ENCODE measurements at regions not wholly inside any gene's neighbourhood (a gene's known extent, or its start where the extent isn't known, plus 50 kb on each side); places are given as distances from the start of the nearest gene placed in this dataset.
"Not testable (repeated sequence)": the region's sequence is repeated elsewhere in the genome, so short reads cannot be mapped to it uniquely, and the experiment has no call there.

DNA sequence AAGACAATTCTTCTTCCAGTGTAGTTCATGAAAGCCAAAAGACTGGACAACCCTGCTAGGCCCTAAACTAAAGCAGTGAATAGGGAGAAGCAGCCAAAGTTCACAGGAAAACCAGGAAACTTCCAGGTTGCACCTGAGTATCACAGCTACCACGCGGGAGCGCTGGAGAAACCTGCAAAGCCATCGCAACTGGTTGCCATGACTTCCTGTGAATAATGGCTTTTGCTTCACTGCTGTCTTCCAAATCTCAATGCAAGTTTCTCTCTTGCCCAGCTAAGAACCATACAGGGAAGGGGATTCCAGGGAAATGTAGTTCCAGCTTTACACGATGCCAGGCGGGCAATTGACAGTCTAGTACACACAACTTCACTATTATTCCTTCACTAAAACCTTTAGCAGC, 114.1 kb downstream of the GXYLT1 start:
- Histone ChIP-seq H3K4me1 (ENCODE audit: control insufficient read depth, insufficient read depth, low read length) (no peaks in the 10 kb centered on the region), H3K27me3 (ENCODE audit: control insufficient read depth, insufficient read depth, low read length) (no peaks in the 10 kb centered on the region), H3K9me3 (ENCODE audit: control insufficient read depth, low read depth, low read length) (no peaks in the 10 kb centered on the region), H3K4me3 (ENCODE audit: low read length) (no peak overlapping the region), H3K36me3 (ENCODE audit: control insufficient read depth, insufficient read depth, low read length) (no peaks in the 10 kb centered on the region), H3K27ac (ENCODE audit: low read length) (no peak overlapping the region)
- DNase-seq = no peak
- WGBS (ENCODE audit: insufficient coverage, low lambda C conversion rate) = no CpG with 5 or more reads among the region's 6 CpGs

DNA sequence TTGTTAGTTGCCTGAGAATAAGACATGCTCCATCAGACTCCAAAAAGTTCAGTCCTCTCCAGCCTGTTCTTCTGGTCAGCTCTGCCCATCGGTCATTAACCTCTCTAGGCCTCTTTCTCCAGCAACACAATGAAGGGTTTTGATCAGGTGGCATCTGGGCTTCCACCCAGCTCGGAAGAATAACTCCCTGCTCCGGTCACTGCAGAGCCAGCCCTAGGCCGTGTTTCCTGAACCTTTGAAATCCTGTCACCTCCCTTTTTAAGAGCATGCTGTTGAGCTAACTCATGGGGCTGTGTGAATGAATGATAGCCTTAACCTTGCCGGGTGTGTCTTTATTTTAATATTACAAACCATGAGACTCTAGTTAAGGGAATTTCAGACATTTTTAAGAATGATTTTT, 117.1 kb downstream of the GXYLT1 start:
- no peaks in the 10 kb centered on the region for H3K27me3 ChIP-seq (ENCODE audit: control insufficient read depth, insufficient read depth, low read length)
- WGBS (ENCODE audit: insufficient coverage, low lambda C conversion rate) = 88% methylated on average over 1 of the region's 5 CpGs
- no peak overlapping the region for H3K4me3 ChIP-seq (ENCODE audit: low read length)
- no peaks in the 10 kb centered on the region for H3K36me3 ChIP-seq (ENCODE audit: control insufficient read depth, insufficient read depth, low read length)
- H3K9me3 ChIP-seq (ENCODE audit: control insufficient read depth, low read depth, low read length) = no peaks in the 10 kb centered on the region
- no peak for DNase-seq
- H3K4me1 ChIP-seq (ENCODE audit: control insufficient read depth, insufficient read depth, low read length) = no peaks in the 10 kb centered on the region
- no peak overlapping the region for H3K27ac ChIP-seq (ENCODE audit: low read length)

DNA sequence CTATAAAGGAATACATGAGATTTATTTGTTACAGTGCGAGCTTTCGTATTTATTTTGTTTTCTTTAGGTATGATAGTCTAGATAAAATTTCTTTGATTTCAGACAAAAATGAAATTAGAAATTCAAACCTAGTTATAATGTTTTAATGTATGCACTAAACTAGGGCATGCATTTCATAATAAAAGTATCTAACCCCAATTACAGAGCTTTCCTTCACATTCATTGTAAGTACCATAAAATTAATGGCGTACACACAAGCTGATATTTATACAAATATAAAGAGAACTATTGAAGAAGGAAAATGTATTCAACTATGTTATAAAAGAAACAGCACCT, 120.2 kb downstream of the GXYLT1 start:
- no peaks in the 10 kb centered on the region for H3K36me3 ChIP-seq (ENCODE audit: control insufficient read depth, insufficient read depth, low read length)
- no peaks in the 10 kb centered on the region for H3K4me1 ChIP-seq (ENCODE audit: control insufficient read depth, insufficient read depth, low read length)
- DNase-seq = no peak
- no peak overlapping the region for H3K4me3 ChIP-seq (ENCODE audit: low read length)
- H3K9me3 ChIP-seq (ENCODE audit: control insufficient read depth, low read depth, low read length) = no peaks in the 10 kb centered on the region
- WGBS (ENCODE audit: insufficient coverage, low lambda C conversion rate) = 60% methylated on average over 1 of the region's 3 CpGs
- no peaks in the 10 kb centered on the region for H3K27me3 ChIP-seq (ENCODE audit: control insufficient read depth, insufficient read depth, low read length)
- no peak overlapping the region for H3K27ac ChIP-seq (ENCODE audit: low read length)

DNA sequence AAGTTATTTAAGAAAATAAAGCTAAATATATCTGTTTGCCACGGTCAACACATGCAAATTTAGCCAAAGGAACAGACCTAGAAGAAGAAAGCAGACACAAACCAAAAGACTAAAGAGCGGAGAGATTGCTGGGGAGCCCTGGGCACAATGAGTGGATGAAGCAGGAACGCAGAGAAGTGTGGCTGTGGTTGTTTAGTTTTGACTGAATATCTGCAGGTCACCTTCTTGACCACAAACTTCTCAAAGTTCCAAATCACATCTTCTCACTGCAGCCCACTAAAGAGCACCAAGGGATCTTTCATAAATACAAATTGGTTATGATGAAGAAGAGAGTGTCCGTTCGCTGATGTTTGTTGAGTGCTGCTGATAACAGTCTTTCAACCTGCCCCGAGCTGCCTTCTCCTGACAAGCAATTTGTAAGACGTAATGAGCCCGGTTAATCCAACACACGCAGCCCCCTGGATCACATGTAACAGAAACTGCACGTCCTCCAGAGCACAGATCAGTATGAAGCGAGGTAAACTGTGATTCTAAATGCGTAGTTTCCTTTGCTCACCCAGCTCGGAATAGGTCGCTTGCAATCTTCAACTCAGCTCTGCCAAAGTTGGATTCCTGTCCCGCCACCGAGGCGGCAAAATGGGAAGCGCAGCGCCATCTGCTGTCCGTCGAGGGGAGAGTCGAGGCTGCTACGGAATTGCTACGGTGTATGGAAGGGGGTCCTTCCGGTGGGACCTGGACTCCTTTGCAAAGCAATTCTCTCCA, 120.8 kb downstream of the GXYLT1 start:
- H3K27me3 ChIP-seq (ENCODE audit: control insufficient read depth, insufficient read depth, low read length) = no peaks in the 10 kb centered on the region
- no peaks in the 10 kb centered on the region for H3K36me3 ChIP-seq (ENCODE audit: control insufficient read depth, insufficient read depth, low read length)
- no peak overlapping the region for H3K27ac ChIP-seq (ENCODE audit: low read length)
- 100% methylated on average over 1 of the region's 25 CpGs for WGBS (ENCODE audit: insufficient coverage, low lambda C conversion rate)
- no peaks in the 10 kb centered on the region for H3K9me3 ChIP-seq (ENCODE audit: control insufficient read depth, low read depth, low read length)
- no peaks in the 10 kb centered on the region for H3K4me1 ChIP-seq (ENCODE audit: control insufficient read depth, insufficient read depth, low read length)
- peak overlapping the region; percentile 24 for H3K4me3 ChIP-seq (ENCODE audit: low read length)
- DNase-seq = peak; percentile 57 to 73

DNA sequence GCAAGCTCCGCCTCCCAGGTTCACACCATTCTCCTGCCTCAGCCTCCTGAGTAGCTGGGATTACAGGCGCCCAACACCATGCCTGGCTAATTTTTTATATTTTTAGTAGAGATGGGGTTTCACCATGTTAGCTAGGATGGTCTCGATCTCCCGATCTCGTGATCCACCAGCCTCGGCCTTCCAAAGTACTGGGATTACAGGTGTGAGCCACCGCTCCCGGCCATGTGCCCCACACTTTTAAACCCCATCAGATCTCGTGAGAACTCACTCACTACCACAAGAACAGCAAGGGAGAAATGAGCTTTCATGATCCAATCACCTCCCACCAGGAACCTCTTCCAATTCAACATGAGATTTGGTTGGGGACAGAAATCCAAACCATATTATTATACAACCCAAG, 122.7 kb downstream of the GXYLT1 start:
- not testable (repeated sequence) for H3K27me3 ChIP-seq (ENCODE audit: control insufficient read depth, insufficient read depth, low read length); DNase-seq; H3K9me3 ChIP-seq (ENCODE audit: control insufficient read depth, low read depth, low read length); H3K27ac ChIP-seq (ENCODE audit: low read length); H3K4me1 ChIP-seq (ENCODE audit: control insufficient read depth, insufficient read depth, low read length); H3K36me3 ChIP-seq (ENCODE audit: control insufficient read depth, insufficient read depth, low read length); H3K4me3 ChIP-seq (ENCODE audit: low read length)
- WGBS (ENCODE audit: insufficient coverage, low lambda C conversion rate) = 100% methylated on average over 2 of the region's 9 CpGs

DNA sequence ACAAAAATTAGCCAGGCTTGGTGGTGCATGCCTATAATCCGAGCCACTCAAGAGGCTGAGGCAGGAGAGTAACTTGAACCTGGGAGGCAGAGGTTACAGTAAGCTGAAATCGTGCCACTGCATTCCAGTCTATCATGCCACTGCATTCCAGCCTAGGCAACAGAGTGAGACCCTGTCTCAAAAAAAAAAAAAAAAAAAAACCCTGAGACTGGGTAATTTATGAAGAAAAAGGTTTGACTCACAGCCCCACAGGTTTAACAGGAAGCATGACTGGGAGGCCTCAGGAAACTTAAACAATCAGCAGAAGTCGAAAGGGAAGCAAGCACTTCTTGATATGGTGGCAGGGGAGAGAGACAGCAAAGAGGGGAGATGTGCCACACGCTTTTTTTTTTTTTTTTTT, 123.2 kb downstream of the GXYLT1 start:
- H3K4me1 ChIP-seq (ENCODE audit: control insufficient read depth, insufficient read depth, low read length) = no peaks in the 10 kb centered on the region
- no peak for DNase-seq
- WGBS (ENCODE audit: insufficient coverage, low lambda C conversion rate) = no CpG with 5 or more reads among the region's 4 CpGs

DNA sequence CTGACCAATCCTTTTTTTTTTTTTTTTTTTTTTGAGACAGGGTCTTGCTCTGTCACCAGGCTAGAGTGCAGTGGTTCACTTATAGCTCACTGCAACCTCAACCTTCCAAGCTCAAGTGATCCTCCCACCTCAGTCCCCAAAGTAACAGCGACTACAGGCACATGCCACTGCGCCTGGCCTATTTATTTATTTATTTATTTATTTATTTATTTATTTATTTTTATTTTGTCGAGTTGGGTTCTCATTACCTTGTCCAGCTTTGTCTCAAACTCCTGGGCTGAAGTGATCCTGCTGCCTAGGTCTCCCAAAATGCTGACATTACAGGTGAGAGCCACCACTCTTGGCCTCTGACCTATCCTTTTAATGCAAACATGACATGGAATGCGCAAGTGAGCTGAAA, 124.4 kb downstream of the GXYLT1 start:
- no peaks in the 10 kb centered on the region for H3K27me3 ChIP-seq (ENCODE audit: control insufficient read depth, insufficient read depth, low read length)
- no peaks in the 10 kb centered on the region for H3K36me3 ChIP-seq (ENCODE audit: control insufficient read depth, insufficient read depth, low read length)
- no peak for DNase-seq
- no peak overlapping the region for H3K4me3 ChIP-seq (ENCODE audit: low read length)
- no peaks in the 10 kb centered on the region for H3K4me1 ChIP-seq (ENCODE audit: control insufficient read depth, insufficient read depth, low read length)
- H3K27ac ChIP-seq (ENCODE audit: low read length) = no peak overlapping the region
- no peaks in the 10 kb centered on the region for H3K9me3 ChIP-seq (ENCODE audit: control insufficient read depth, low read depth, low read length)
- 67% methylated on average over 1 of the region's 4 CpGs for WGBS (ENCODE audit: insufficient coverage, low lambda C conversion rate)

More for the DNA sequence above, 123.2 kb downstream of the GXYLT1 start:
- Histone ChIP-seq H3K9me3 (ENCODE audit: control insufficient read depth, low read depth, low read length) (no peaks in the 10 kb centered on the region), H3K36me3 (ENCODE audit: control insufficient read depth, insufficient read depth, low read length) (no peaks in the 10 kb centered on the region), H3K27me3 (ENCODE audit: control insufficient read depth, insufficient read depth, low read length) (no peaks in the 10 kb centered on the region), H3K4me3 (ENCODE audit: low read length) (no peak overlapping the region), H3K27ac (ENCODE audit: low read length) (no peak overlapping the region)

DNA sequence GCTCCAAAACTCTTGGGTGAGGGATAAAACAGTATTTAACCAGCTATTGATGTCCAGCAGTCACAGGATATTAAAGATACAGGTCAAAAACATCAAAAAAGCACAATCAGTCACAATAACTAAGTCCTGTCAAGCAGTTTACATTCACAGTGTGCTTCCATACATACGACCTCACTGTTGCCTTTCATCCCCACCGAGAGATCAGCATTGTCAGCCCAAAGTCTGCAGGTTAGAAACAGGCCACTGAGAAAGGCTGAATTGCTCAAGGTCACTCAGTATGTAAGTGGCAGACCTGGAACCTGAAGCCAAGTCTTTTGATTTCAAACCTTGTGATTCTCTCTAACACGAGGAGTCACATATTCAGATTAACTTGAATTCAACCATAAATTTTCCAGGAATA, 124.9 kb downstream of the GXYLT1 start:
- Histone ChIP-seq H3K4me3 (ENCODE audit: low read length) (no peak overlapping the region), H3K27ac (ENCODE audit: low read length) (no peak overlapping the region), H3K9me3 (ENCODE audit: control insufficient read depth, low read depth, low read length) (no peaks in the 10 kb centered on the region), H3K27me3 (ENCODE audit: control insufficient read depth, insufficient read depth, low read length) (no peaks in the 10 kb centered on the region), H3K36me3 (ENCODE audit: control insufficient read depth, insufficient read depth, low read length) (no peaks in the 10 kb centered on the region), H3K4me1 (ENCODE audit: control insufficient read depth, insufficient read depth, low read length) (no peaks in the 10 kb centered on the region)
- DNase-seq = no peak
- WGBS (ENCODE audit: insufficient coverage, low lambda C conversion rate) = no CpG with 5 or more reads among the region's 3 CpGs

DNA sequence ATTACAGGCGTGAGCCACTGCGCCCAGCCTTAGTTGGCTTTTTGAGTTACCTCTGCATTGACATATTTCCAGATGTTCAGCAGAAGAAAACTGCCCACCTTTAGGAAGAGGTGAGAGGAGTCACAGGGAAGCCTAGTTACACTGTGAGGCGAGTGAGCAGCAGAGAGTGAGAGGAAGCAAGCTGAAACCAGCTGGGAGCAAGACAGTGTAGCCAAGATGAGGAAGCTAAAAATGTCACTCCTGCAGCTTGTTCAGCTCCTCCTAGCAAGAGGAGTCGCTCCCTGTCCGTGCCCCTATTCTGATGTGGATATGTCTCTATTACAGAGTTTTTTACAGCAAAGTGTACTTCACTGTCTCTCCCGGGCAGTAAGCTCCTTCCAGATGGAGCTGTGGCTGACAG, 127.6 kb downstream of the GXYLT1 start:
- H3K9me3 ChIP-seq (ENCODE audit: control insufficient read depth, low read depth, low read length) = no peaks in the 10 kb centered on the region
- no peaks in the 10 kb centered on the region for H3K27me3 ChIP-seq (ENCODE audit: control insufficient read depth, insufficient read depth, low read length)
- H3K4me3 ChIP-seq (ENCODE audit: low read length) = no peak overlapping the region
- no peaks in the 10 kb centered on the region for H3K36me3 ChIP-seq (ENCODE audit: control insufficient read depth, insufficient read depth, low read length)
- no peak overlapping the region for H3K27ac ChIP-seq (ENCODE audit: low read length)
- H3K4me1 ChIP-seq (ENCODE audit: control insufficient read depth, insufficient read depth, low read length) = no peaks in the 10 kb centered on the region
- WGBS (ENCODE audit: insufficient coverage, low lambda C conversion rate) = no CpG with 5 or more reads among the region's 6 CpGs
- DNase-seq = no peak

DNA sequence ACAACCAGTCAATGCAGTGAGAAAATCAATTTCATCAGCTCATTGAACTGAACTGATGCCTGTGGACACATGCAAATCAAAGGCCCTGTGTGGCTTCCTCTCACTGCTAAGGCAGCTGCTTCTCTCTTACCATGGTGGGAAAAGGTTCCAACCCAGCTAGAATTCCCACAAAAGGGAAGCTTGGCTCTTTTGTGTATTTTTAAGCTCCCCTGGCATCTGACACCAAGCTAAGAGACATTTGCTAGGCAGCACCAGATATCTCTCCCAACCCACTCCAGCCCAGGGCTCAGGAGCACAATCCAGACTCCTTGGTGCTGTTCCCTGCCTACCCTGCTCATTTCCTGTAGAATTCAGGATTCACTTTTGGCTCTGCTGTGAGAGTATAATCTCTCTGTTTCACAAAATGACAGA, 129.6 kb downstream of the GXYLT1 start:
- no peaks in the 10 kb centered on the region for H3K27me3 ChIP-seq (ENCODE audit: control insufficient read depth, insufficient read depth, low read length)
- H3K4me3 ChIP-seq (ENCODE audit: low read length) = no peak overlapping the region
- H3K4me1 ChIP-seq (ENCODE audit: control insufficient read depth, insufficient read depth, low read length) = no peaks in the 10 kb centered on the region
- H3K9me3 ChIP-seq (ENCODE audit: control insufficient read depth, low read depth, low read length) = no peaks in the 10 kb centered on the region
- no peaks in the 10 kb centered on the region for H3K36me3 ChIP-seq (ENCODE audit: control insufficient read depth, insufficient read depth, low read length)
- DNase-seq = no peak
- H3K27ac ChIP-seq (ENCODE audit: low read length) = no peak overlapping the region

DNA sequence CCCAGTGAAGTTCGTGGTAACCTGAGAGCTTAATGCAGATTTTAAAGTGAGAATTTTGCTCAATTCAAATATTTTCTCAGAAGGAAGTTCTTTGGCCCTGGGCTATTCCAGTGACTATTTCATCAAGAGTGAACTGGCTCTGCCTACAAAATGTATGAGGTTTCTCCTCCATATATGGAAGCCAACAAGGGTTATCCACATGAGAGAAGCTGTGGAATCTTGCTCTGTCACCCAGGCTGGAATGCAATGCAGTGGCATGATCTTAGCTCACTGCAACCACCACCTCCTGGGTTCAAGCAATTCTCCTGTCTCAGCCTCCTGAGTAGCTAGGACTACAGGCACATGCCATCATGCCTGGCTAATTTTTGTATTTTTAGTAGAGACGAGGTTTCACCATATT, 132.2 kb downstream of the GXYLT1 start:
- no CpG with 5 or more reads among the region's 2 CpGs for WGBS (ENCODE audit: insufficient coverage, low lambda C conversion rate)
- H3K36me3 ChIP-seq (ENCODE audit: control insufficient read depth, insufficient read depth, low read length); H3K4me3 ChIP-seq (ENCODE audit: low read length); H3K9me3 ChIP-seq (ENCODE audit: control insufficient read depth, low read depth, low read length); H3K27me3 ChIP-seq (ENCODE audit: control insufficient read depth, insufficient read depth, low read length); H3K27ac ChIP-seq (ENCODE audit: low read length); H3K4me1 ChIP-seq (ENCODE audit: control insufficient read depth, insufficient read depth, low read length); DNase-seq: not testable (repeated sequence)

Data from large intestine (tissue), 3 donors.